GM12892 (cell line): ENCODE measurements at regions not wholly inside any gene's neighbourhood (a gene's known extent, or its start where the extent isn't known, plus 50 kb on each side); places are given as distances from the start of the nearest gene placed in this dataset.

Experiments
- POLR2A ChIP-seq: IDR thresholded peaks from 2 replicates; pipeline ENCODE4 v1.6.1; 2011; ENCODE audit warnings: low read depth, low read length, control low read depth
- POLR2AphosphoS5 ChIP-seq: IDR thresholded peaks from 2 replicates; pipeline ENCODE4 v1.6.1; 2011; ENCODE audit warnings: low read depth, low read length, control low read depth
- TAF1 ChIP-seq: IDR thresholded peaks from 2 replicates; pipeline ENCODE4 v1.6.1; 2011; ENCODE audit warnings: low read depth, mild to moderate bottlenecking, control low read depth, low read length, borderline replicate concordance

DNA sequence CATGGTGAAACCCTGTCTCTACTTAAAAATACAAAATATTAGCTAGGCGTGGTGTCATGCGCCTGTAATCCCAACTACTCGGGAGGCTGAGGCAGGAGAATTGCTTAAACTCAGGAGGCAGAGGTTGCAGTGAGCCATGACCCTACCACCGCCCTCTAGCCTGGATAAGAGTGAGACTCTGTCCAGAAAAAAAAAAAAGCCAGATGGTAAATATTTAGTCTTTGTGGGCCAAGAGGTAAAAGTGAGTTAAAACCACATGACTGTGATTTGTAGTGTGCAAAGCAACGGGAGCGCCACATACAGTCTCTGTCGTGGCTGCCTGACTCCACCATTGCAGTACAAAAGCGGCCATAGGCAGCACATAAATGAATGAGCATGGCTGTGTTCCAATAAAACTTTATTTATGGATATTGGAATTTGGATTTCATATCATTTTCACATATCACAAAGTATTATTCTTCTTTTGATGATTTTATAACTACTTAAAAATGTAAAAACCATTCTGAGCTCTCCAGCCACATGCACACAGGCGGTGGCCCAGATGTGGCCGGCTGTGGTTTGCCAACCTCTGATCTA lies 51.8 kb upstream of the CASZ1 start:
- no peak for TF ChIP-seq POLR2A
- no peak for TF ChIP-seq POLR2AphosphoS5
- TF ChIP-seq TAF1, result no peak
